GM21723 (cell line): ENCODE measurements at regions not wholly inside any gene's neighbourhood (a gene's known extent, or its start where the extent isn't known, plus 50 kb on each side); places are given as distances from the start of the nearest gene placed in this dataset.

ENCODE experiments used
- ATAC-seq: cut with Tn5 transposase; IDR thresholded peaks from one replicate; pipeline ENCODE4 v1.9.1; 2021; ENCODE audit warnings: mild to moderate bottlenecking, moderate library complexity; ENCODE audit not compliant: unreplicated experiment

GRCh38 chr5:5969942-5970483 is 408.3 kb downstream of the MED10 start:
- no peak for ATAC-seq

DNA sequence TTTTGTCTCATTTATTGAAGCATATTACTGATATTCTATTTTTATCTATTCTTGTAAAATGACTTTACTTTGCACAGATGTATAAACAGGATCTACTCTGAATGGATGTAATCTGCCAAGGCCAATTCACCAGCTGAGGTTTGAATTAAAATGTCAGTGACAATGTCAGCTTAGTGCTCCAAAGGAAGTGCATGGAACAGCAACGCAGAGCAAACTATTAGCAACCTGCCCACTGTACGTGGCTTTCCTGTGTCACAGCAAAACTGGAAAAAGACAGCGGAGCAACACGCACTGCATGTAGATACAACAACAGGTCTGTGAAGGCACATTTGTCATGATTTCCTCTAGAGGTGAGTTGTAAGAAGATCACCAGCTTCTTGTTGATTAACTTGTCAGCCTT is 409.4 kb downstream of the MED10 start:
- no peak for ATAC-seq

- ATAC-seq = no peak
Measured at GRCh38 chr5:5967944-5968343, 410.4 kb downstream of the MED10 start.

- no peak for ATAC-seq
Measured at GRCh38 chr5:5967373-5967772, 411.0 kb downstream of the MED10 start.

DNA sequence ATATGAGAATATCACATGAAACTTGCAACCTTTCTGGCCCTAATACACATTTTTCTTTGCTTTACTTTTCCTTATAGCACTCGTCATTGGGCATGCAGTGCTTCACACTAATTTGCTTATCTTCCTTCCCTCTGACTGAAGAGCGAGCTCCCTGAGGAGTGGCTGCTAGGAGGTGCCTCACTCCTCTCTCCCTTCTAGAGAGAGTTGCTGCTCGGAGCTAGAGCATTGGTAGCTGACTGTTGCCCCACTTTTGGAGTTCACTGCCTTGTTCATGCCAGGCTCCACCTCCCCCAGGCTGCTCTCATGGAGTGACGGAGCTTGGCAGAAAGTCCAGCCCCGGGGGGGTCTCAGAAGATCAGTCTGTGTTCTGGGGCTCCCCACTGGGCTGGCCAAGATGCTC is 413.2 kb downstream of the MED10 start:
- no peak for ATAC-seq

DNA sequence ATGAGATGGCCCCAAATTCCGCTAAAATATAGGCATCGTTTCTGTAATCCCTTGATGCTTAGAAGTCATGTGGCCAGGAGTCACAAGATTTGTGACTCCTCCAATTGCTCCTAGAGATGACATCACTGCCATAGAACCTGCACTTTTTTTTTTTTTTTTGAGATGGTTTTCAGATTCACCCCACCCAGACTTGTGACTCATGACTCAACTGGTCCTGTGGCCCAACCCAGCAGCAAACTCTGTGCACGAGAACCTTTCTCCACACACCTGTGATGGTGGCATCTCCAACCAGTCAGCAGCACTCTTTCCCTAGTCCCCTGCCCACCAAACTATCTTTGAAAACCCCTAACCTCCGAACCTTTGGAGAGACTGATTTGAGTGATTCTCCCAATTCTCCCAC is 414.0 kb downstream of the MED10 start:
- no peak for ATAC-seq

GRCh38 chr5:5957737-5958136 is 420.6 kb downstream of the MED10 start:
- no peak for ATAC-seq

DNA sequence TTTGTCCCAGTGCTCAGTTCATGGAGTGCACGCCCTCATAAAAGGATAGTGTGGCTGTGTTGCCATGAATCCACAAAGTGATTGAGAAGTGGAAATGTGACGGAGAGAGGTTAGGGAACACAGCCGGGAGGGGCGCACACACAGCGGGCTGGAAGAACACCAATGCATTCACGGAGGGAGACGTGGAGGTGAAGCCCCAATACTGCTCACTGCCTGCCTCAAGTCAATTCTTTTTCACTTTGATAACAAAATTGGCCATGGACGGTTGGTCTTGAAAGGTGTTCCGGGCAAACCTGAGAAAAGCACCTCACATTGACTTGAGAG is 424.1 kb downstream of the MED10 start:
- no peak for ATAC-seq

DNA sequence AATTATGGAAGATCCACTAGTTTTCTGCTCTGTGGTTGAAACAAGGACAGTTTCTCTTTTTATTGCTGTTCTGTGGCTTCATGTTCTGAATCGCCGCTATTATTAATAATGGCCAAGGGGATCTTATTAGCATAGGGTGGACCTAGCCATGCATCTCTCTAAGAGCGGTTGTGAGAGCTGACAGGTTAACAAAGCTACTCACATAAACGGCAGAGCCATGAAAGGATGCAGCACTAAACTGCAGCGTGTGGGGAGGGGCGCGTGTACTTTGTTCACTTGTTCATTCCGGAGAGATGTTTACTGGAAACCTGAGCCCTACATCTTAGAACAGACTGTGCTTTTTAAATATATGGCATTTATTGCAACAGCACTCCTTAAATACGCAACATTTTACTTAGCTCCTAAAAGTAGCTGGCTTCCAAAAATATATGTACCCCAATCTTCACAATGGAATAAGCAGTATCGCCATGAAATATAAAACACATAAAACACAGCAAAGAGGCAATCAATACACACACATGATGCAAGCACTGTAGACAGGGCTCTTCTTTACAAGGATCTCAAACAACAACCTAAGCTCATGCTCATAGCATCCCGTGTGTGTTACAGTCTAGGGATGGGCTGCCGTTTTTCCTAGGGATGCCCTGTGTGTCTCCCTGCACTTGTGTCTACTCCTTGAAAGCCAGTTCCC is 424.6 kb downstream of the MED10 start:
- ATAC-seq = no peak

- no peak for ATAC-seq
Measured at GRCh38 chr5:5951953-5952352, 426.4 kb downstream of the MED10 start.

DNA sequence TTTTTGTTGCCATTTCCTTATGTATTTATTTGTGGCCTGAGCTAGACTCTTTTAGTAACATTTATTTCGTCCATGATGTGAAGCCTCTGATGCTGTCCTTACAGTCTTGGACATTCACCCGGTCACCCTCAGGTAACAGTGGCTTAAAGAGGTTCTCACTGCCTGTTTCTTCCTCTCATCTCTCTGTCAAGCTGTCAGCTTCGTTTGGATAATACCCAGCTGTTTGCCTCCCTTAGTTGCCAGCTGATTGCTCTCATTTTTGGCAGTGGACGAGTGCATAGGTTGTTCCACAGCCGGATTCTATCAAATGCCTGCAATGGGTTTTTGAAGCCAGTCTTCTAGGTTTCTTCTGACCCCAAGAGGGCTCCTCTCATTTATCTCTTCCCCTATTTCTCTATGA is 427.7 kb downstream of the MED10 start:
- ATAC-seq = no peak

GRCh38 chr5:5941486-5941885 is 436.9 kb downstream of the MED10 start:
- ATAC-seq = no peak

- no peak for ATAC-seq
Measured at GRCh38 chr5:5939759-5940370, 438.5 kb downstream of the MED10 start.

DNA sequence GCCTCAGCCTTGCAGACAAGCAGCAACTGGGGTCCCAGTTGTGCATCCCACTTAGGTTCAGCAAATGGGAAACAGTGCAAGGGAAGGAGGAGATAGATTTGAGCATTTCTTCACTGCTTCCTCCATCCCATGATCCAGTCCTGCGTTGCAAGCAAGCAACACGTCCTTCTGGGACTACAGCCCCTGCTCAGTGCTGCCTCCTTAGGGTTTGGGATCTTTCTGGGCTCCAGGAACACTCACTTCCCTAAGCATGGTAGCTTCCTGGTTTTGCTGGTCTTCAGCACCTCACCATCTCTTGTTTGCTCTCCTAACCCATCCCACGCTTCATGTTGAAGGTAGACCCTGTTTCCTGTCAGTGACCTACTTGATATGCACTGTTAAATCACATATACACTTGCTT is 444.7 kb downstream of the MED10 start:
- ATAC-seq = no peak

GRCh38 chr5:5932824-5933223 is 445.5 kb downstream of the MED10 start:
- ATAC-seq = no peak

DNA sequence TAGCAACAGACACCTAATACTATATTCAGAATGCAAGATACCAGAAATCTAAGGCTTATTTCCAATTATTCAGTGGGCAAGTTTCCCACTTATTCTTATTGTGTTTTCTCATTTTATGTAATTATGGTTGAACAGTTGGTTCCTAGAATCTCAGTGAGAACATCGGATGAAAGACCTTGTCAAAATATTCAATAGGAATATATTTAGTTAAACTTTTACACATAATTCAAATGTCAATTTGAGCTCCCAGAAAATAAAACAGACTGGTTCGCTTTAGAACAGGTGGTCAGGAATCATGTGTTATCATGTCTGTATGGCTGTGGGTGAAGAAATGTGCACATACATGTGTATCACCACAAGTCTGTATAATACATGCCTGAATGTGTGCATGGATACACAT is 447.8 kb downstream of the MED10 start:
- no peak for ATAC-seq

GRCh38 chr5:5929291-5930020 is 448.9 kb downstream of the MED10 start:
- no peak for ATAC-seq

DNA sequence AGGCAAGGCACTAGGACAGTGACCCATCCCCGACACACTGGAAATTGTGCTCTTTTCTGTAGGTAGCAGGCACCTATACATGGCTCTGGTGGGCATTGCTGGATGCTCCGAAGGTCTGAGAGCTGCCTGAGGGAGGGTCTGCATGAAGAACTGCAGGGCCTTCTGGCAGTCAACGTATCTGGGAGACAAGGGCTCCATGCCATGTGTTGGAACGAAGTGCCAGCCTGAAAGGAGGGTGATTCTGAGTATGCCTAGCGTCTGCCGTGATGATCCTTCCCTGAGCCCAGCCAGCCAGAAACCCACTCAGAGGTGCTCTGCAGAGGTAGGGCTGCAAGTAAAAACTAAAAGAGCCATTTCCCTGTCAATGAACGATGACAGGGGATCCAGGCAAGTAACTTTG is 453.2 kb downstream of the MED10 start:
- no peak for ATAC-seq

DNA sequence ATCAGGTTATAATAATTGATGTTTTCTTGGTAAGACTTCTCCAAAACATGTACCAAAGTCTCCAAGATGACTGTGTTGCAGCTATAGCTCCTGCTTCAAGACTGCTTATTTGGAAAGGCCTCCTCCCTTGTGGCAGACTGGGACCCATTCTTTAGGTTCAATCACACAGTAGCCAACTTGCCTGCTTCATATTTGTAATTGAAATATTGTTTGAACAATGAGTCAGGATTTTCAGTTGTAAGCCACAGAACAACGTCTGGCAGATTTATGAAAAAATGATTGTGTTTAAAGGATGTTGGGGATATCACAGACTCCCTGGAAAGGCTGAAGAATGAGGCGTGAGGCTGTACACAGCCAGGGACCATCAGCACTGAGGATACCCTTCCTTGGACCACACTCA is 458.9 kb downstream of the MED10 start:
- ATAC-seq = no peak

DNA sequence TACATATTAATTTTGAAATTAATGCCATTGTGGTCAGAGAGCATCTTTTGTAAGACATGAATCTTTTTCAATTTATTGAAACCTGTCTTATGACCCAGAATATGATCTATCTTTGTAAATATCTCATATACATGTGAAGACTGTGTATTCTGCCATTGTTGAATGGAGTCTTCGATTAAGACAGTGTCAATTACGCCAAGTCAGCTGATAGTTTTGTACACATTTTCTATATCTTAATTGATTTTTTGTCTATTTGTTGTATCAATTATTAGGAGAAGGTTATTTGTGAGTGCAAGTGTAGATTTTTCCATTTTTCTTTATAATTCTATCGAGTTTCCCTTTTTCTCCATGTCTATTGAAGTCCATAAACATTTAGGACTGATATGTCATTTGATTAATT is 471.6 kb downstream of the MED10 start:
- no peak for ATAC-seq

DNA sequence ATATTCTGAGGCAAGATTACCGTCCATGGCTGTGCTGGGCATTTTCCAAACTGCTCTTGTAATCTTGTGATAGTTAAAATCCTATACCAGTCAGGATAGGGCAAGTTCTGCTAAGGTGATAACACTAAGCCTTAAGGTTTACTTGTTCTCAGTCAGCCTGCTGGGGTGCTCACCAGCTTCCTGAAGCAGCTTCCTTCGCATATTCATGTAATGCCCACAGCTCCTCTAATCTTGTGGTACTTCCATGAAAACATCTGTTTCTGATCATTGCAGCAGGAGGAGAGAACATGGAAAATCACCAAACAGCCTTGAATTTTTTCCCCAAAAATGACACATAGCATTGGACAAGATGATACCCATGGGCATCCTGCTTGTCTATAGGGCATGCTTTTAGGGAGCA is 473.2 kb downstream of the MED10 start:
- ATAC-seq = no peak

DNA sequence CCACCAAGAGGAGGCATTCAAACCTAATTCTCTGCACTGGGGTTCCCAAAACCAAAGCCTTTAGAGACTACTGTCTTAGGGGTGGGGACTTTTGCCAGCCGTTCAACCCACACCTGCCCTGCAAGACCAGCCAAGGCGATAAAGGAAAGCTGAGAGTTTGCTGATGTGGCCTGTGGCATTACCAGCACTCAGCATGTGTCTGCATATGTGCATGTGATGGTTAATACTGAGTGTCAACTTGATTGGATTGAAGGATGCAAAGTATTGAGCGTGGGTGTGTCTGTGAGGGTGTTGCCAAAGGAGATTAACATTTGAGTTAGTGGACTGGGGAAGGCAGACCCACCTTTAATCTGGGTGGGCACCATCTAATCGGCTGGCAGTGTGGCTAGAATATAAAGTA is 474.2 kb downstream of the MED10 start:
- ATAC-seq = no peak
